ENCODE measurements at regions not wholly inside any gene's neighbourhood (a gene's known extent, or its start where the extent isn't known, plus 50 kb on each side); places are given as distances from the start of the nearest gene placed in this dataset.

DNA sequence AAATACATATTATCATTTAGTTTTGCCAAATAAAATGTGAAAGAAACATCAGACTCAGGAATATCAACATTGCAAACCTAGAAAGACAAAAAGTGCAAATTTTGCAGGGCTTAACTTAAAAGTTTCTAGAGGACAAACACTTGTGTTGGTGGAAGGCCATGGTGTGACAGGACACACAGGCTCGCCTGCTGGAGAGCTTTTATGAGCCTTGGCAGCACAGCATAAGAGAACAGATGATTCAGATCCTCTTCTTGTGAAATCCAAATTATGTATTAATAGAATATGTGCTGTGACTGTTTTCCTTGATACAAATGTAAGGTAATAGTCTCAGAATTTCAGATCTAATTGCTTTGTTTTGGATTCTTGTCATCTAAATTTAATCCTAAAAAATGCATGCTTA lies 72.9 kb upstream of the ABCB5 start:
- no CpG with 5 or more reads among the region's 1 CpG for WGBS, 2 experiments (ENCODE audit: extremely low coverage in 2 of 2, insufficient read length in 1 of 2)
- intact Hi-C loops (cut with micrococcal nuclease), result no loop called here
- DNase-seq, result no peak

More for the DNA sequence above, 72.9 kb upstream of the ABCB5 start:
- Histone ChIP-seq H3K4me1 (ENCODE audit: control insufficient read depth, insufficient read depth, low read length) (no peaks in the 10 kb centered on the region), H3K56ac (ENCODE audit: extremely low read depth, insufficient read depth, low read length) (no peak overlapping the region), H3K23ac (ENCODE audit: low read depth, low read length) (no peak overlapping the region), H3K9me1 (ENCODE audit: insufficient read depth, low read length) (no peaks in the 10 kb centered on the region), H3K9me3 (ENCODE audit: control insufficient read depth, insufficient read depth, low read length) (no peaks in the 10 kb centered on the region), H4K8ac (ENCODE audit: low read depth in 2 of 2, low read length in 2 of 2) (no peak overlapping the region), H3K4me3 (ENCODE audit: insufficient read depth, low read depth, low read length) (no peak overlapping the region), H3K4me2 (ENCODE audit: low read depth, low read length) (no peak overlapping the region), H4K20me1 (ENCODE audit: insufficient read depth, low read length) (no peaks in the 10 kb centered on the region), H2BK15ac (ENCODE audit: low read depth, low read length) (no peak overlapping the region), H2BK120ac (ENCODE audit: low read depth, low read length) (no peak overlapping the region), H3K79me1 (ENCODE audit: low read depth in 1 of 2, low read length in 2 of 2) (no peaks in the 10 kb centered on the region), H4K5ac (ENCODE audit: low read depth, low read length) (no peak overlapping the region), H2BK5ac (ENCODE audit: low read depth, low read length, poor library complexity, severe bottlenecking) (no peak overlapping the region), H3K9ac (ENCODE audit: low read depth, low read length) (no peak overlapping the region), H2AK5ac (ENCODE audit: low read depth, low read length) (no peak overlapping the region), H4K91ac (ENCODE audit: insufficient read depth, low read depth, low read length) (no peak overlapping the region), H3K4ac (ENCODE audit: low read depth, low read length) (no peak overlapping the region), H2AK9ac (replicated peaks; ENCODE audit: low read depth, low read length, poor library complexity) (no peak overlapping the region), H3K14ac (replicated peaks; ENCODE audit: low read depth, low read length) (no peak overlapping the region), H3K27me3 (ENCODE audit: control insufficient read depth, insufficient read depth, low read length) (no peaks in the 10 kb centered on the region), H2BK20ac (ENCODE audit: low read depth, low read length) (no peak overlapping the region), H3K18ac (ENCODE audit: low read depth, low read length) (no peak overlapping the region), H3K27ac (ENCODE audit: insufficient read depth, low read length) (no peak overlapping the region), H3K36me3 (ENCODE audit: control insufficient read depth, insufficient read depth, low read length) (no peaks in the 10 kb centered on the region), H2AFZ (replicated peaks; ENCODE audit: low read length, poor library complexity) (no peak overlapping the region)
- BruUV-seq (replicated peaks), result no TSS peak
- dilution Hi-C loops (cut with HindIII; ENCODE audit: low sequenced_read_pairs, unreplicated experiment), result no loop called here
- CTCF ChIA-PET, result interaction anchor here (0.6 kb wide), 1 partner anchor 842 kb away, joined by 3 read pairs; no protein-coding TSS in a partner anchor
- TF ChIP-seq FOS (IDR thresholded peaks at IDR 0.05; ENCODE audit: low read depth, low read length), result no peak
- no peak for TF ChIP-seq USF2 (IDR thresholded peaks at IDR 0.05; ENCODE audit: low read depth, low read length)
- TF ChIP-seq RFX5 (IDR thresholded peaks at IDR 0.05; ENCODE audit: low read depth, low read length), result no peak
- no peak for TF ChIP-seq CEBPB (IDR thresholded peaks at IDR 0.05; ENCODE audit: low read depth, low read length)
- TF ChIP-seq RCOR1 (IDR thresholded peaks at IDR 0.05; ENCODE audit: insufficient replicate concordance, low read length), result no peak
- no peak for TF ChIP-seq MAZ (IDR thresholded peaks at IDR 0.05; ENCODE audit: borderline replicate concordance, low read depth, low read length)
- no peak for TF ChIP-seq CTCF (conservative IDR thresholded peaks at IDR 0.05; ENCODE audit: low read depth, low read length)
- no peak for TF ChIP-seq ELK1 (IDR thresholded peaks at IDR 0.05; ENCODE audit: borderline replicate concordance, low read depth, low read length)
- no peak for TF ChIP-seq CHD1 (IDR thresholded peaks at IDR 0.05; ENCODE audit: low read depth, low read length)
- TF ChIP-seq POLR2A (IDR thresholded peaks at IDR 0.05; ENCODE audit: low read depth, low read length), result no peak
- in situ Hi-C loops (cut with MboI; ENCODE audit: low sequenced_read_pairs), result no loop called here
- no peak for ATAC-seq (ENCODE audit: low read depth)
- POLR2A ChIA-PET (ENCODE audit: unreplicated experiment), result no interaction called here
